Pancreas (tissue), 10 donors: ENCODE measurements at regions not wholly inside any gene's neighbourhood (a gene's known extent, or its start where the extent isn't known, plus 50 kb on each side); places are given as distances from the start of the nearest gene placed in this dataset.

Source experiments
- ATAC-seq, 4 donors: fragments of 200-7000 bp; cut with Tn5 transposase; one replicate each; pipeline versions ENCODE4 v1.8.0 to v1.9.1; 2020; ENCODE audit warnings: mild to moderate bottlenecking in 4 of 4, moderate library complexity in 4 of 4
- DNase-seq, 6 donors: peaks; one replicate each; pipeline ENCODE4 v3.0.0-alpha.2; 2020
- FAIRE-seq: peaks from 2 replicates; lab custom pipeline; 2012; peaks lifted over from hg19 to GRCh38; lab: Jason Lieb, UNC
- H3K27ac ChIP-seq, 4 donors: fragments of 200-600 bp; sonication (generic); 1 replicate in 3 of 4; 2 replicates in 1 of 4; pipeline versions ENCODE4 v1.5.0 to v1.8.0; 2020
- H3K27me3 ChIP-seq, 4 donors: fragments of 200-600 bp; one replicate each; pipeline ENCODE4 v1.8.0; 2021
- H3K36me3 ChIP-seq, 3 donors: fragments of 200-600 bp; sonication (generic) in 1 of 3; one replicate each; pipeline versions ENCODE4 v1.5.0 to v1.8.0; 2020 to 2021
- H3K4me1 ChIP-seq, 3 donors: fragments of 200-600 bp; one replicate each; pipeline ENCODE4 v1.8.0; 2021
- H3K4me3 ChIP-seq, 4 donors: fragments of 200-600 bp; sonication (generic) in 2 of 4; one replicate each; pipeline versions ENCODE4 v1.5.0 to v1.8.0; 2020 to 2021
- H3K9me3 ChIP-seq, 4 donors: fragments of 200-600 bp; one replicate each; pipeline ENCODE4 v1.8.0; 2021
- WGBS, 2 donors: extraction: QIAGEN DNeasy Blood & Tissue Kit; methylation state at CpG; one replicate each; pipeline ENCODE4 v1.1.7; 2013; 5-methylcytosine and 5-hydroxymethylcytosine counted together
- intact Hi-C, 3 donors: fragments of 100-400 bp; cut with DNase I; formaldehyde crosslinking; loops; one replicate each; pipeline versions ENCODE4 v1.11.1 to v1.14.2; 2022
- TF ChIP-seq, protein P1 (sequence below), 4 donors: fragments of 200-600 bp; sonication (generic) in 3 of 4; IDR thresholded peaks; one replicate each; pipeline versions ENCODE4 v1.5.0 to v1.8.0; 2021; ENCODE audit warnings: antibody characterized with exemption in 4 of 4
- donor health status: healthy with polysubstance abuse.
- donor health status: DM: no; HTN: no; CAD: no; lungs with moderate emphysema.
- donor health status: DM: no; HTN: no; CAD: no.
- donor health status: control.
- donor health status: control.
- donor health status: Bipolar disorder and iron deficiency.
- donor health status: DM: yes; HTN: yes; CAD: no.
- donor health status: DM: no; HTN: no; CAD: no.
- donor health status: DM: no; HTN: no; CAD: no.
- donor health status: DM: yes; HTN: yes; CAD: no.

DNA sequence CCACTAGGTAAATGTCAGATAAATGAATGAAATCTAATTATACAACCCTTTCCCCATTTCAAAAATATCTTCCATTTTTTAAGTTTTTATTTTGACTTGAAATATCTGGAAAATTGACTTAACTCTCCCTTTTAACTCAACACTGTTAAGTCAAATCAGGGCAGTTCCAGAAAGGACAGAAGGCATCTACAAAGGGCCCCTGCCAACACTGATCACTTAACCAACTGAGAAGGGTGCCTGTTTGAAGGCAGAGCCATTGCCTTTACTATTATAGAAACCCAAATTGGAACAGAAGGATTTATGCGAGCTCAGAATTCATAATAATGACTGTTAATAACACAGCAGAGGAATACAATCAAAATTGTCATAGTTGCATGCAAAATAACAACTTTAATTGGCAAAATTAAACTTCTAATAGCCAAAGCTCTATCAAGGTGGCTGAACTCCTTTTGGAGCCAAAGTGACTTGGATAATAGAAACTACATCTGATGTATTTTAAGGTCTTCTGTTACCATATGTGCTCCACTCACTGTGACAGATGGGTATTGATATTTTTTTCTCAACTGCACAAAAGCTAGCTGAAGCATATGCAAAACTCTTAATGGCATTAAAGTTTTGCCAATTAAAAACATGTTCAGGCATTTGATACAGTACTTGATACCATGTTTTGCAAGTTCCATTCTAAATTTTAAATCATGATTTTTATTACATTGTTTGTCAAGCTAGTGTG lies 383.8 kb downstream of the NOVA1 start:
- Histone ChIP-seq H3K9me3 (no peaks in the 10 kb centered on the region), H3K4me1 (peaks cover 0 to 3% (median 0%) of the 10 kb centered on the region in 3 donors), H3K4me3 (no peak overlapping the region), H3K27ac (no peak overlapping the region), H3K27me3 (no peaks in the 10 kb centered on the region), H3K36me3 (no peaks in the 10 kb centered on the region)
- DNase-seq (no peak), ATAC-seq (no peak), FAIRE-seq (no peak)
- TF ChIP-seq, protein P1, sequence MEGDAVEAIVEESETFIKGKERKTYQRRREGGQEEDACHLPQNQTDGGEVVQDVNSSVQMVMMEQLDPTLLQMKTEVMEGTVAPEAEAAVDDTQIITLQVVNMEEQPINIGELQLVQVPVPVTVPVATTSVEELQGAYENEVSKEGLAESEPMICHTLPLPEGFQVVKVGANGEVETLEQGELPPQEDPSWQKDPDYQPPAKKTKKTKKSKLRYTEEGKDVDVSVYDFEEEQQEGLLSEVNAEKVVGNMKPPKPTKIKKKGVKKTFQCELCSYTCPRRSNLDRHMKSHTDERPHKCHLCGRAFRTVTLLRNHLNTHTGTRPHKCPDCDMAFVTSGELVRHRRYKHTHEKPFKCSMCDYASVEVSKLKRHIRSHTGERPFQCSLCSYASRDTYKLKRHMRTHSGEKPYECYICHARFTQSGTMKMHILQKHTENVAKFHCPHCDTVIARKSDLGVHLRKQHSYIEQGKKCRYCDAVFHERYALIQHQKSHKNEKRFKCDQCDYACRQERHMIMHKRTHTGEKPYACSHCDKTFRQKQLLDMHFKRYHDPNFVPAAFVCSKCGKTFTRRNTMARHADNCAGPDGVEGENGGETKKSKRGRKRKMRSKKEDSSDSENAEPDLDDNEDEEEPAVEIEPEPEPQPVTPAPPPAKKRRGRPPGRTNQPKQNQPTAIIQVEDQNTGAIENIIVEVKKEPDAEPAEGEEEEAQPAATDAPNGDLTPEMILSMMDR (IDR thresholded peaks at IDR 0.05) = no peak
- intact Hi-C loops = no loop called here
- 82 to 92% methylated on average over 1 of the region's 1 CpG for WGBS, 2 donors

DNA sequence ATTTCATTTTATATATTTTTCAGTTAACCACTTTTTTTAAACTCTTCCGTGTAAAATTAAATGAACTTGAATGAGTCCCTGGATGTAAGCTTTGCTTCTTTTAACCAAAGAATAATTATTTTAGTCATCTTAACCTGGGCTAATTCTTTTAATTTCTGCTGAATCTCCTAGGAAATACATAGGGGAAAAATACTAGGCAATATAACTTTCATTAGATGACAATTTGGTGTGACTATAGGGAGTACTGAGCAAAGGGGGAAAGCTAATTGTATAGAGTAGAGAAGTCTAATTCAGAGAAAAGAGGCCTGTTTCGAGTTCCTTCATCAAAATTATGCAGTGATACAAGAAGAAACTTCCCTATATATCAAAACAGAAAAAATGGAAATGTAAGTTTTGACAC lies 388.1 kb downstream of the NOVA1 start:
- no peaks in the 10 kb centered on the region for H3K9me3 ChIP-seq
- H3K36me3 ChIP-seq = no peaks in the 10 kb centered on the region
- no peaks in the 10 kb centered on the region for H3K4me1 ChIP-seq
- H3K4me3 ChIP-seq = no peak overlapping the region
- TF ChIP-seq, protein P1 (IDR thresholded peaks at IDR 0.05) = no peak
- H3K27me3 ChIP-seq = no peaks in the 10 kb centered on the region
- ATAC-seq (no peak), DNase-seq (no peak), FAIRE-seq (no peak)
- H3K27ac ChIP-seq = no peak overlapping the region
- WGBS, 2 donors = 67 to 72% methylated on average over 2 of the region's 2 CpGs
- intact Hi-C loops = no loop called here

DNA sequence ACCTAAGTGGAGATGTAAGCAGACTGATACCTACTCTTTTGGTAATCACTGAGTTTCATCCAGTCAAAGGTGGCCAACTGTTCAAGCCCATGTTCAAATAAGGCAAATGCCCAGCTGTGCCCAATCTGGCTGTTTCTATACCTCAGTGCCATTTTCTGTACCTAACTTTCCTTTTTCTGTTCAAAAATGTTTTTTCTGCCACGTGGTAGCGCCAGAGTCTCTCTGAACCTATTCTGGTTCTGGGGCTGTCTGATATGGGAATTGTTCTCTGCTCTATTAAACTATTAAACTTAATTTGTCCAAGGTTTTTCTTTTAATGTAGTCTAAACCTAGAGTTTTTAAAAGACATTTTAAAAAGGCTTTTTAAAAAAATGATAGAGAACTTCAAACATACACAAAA lies 391.2 kb downstream of the NOVA1 start:
- 74 to 78% methylated on average over 2 of the region's 2 CpGs for WGBS, 2 donors
- H3K27me3 ChIP-seq = no peaks in the 10 kb centered on the region
- ATAC-seq = no peak

DNA sequence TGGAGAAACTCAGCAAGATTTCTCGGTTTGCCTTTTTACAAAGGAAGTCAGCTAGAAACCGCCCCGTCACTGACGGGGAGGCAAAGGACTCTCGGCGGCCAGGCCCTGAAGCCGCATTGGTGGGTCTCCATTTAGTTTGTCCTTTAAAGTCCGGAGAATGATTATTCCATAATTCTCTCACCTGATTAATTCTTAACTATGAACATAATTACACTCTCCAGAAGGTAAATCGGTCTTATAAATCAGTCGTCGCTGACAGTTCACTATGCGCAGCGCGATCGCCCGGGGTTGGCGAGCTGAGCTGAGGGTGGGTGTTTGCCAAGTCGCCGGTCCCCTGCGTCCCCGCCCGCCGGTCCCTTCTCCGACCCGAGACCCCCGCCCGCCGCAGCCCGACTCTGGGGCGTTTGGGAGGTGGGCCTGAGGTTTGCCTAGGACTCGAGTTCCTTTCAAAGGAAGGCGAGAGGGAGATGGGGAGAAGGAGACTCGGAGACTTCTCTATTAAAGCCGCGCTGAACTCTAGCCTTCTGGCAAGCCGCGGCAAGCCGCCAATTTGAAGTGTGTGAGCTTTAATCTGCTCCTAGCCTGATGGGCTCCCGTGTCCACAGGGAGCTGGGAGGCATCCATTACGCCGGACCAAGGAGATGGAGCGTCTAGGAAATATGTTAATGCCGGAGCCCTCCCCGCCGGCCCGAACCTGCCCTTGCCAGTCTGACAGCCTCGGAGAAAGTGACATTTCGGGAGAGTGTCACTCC lies 392.9 kb downstream of the NOVA1 start:
- Histone ChIP-seq H3K27ac (no peak overlapping the region), H3K4me3 (peak overlapping the region in 2 of 4 donors; percentile 19 to 37)
- FAIRE-seq = no peak

More for the DNA sequence above, 391.2 kb downstream of the NOVA1 start:
- no peak for FAIRE-seq
- Histone ChIP-seq H3K4me1 (no peaks in the 10 kb centered on the region), H3K9me3 (no peaks in the 10 kb centered on the region), H3K4me3 (no peak overlapping the region), H3K27ac (no peak overlapping the region), H3K36me3 (no peaks in the 10 kb centered on the region)
- no peak for DNase-seq
- intact Hi-C loops = no loop called here
- TF ChIP-seq, protein P1 (IDR thresholded peaks at IDR 0.05) = no peak

More for the DNA sequence above, 392.9 kb downstream of the NOVA1 start:
- no peaks in the 10 kb centered on the region for H3K36me3 ChIP-seq
- no peaks in the 10 kb centered on the region for H3K9me3 ChIP-seq
- H3K27me3 ChIP-seq = no peaks in the 10 kb centered on the region
- ATAC-seq (peak in 3 of 4 donors; percentile 51 to 58 (median 57)), DNase-seq (peak; percentile 5 to 58 (median 26))
- intact Hi-C loops = no loop called here
- WGBS, 2 donors = 6 to 7% methylated on average over 48 of the region's 48 CpGs
- H3K4me1 ChIP-seq = no peaks in the 10 kb centered on the region
- TF ChIP-seq, protein P1 (IDR thresholded peaks at IDR 0.05) = no peak
